ENCODE measurements at regions not wholly inside any gene's neighbourhood (a gene's known extent, or its start where the extent isn't known, plus 50 kb on each side); places are given as distances from the start of the nearest gene placed in this dataset.
"Not testable (repeated sequence)": the region's sequence is repeated elsewhere in the genome, so short reads cannot be mapped to it uniquely, and the experiment has no call there.

- H3K27ac ChIP-seq, result no peak overlapping the region
- peaks cover 8% of the 10 kb centered on the region for H3K4me1 ChIP-seq
- no peaks in the 10 kb centered on the region for H3K9me3 ChIP-seq
- H3K27me3 ChIP-seq, result no peaks in the 10 kb centered on the region
- ATAC-seq (peak; percentile 49), DNase-seq (no peak)
- TF ChIP-seq CTCF (IDR thresholded peaks at IDR 0.05), result no peak
- H3K36me3 ChIP-seq, result no peaks in the 10 kb centered on the region
- intact Hi-C loops (cut with DNase I), result no loop called here
- no peak overlapping the region for H3K4me3 ChIP-seq
Observed at GRCh38 chr5:91301106-91301846, 81.8 kb downstream of the ARRDC3 start.

- Histone ChIP-seq H3K4me1 (peaks cover 8% of the 10 kb centered on the region), H3K27ac (no peak overlapping the region), H3K27me3 (no peaks in the 10 kb centered on the region), H3K4me3 (no peak overlapping the region), H3K36me3 (no peaks in the 10 kb centered on the region), H3K9me3 (no peaks in the 10 kb centered on the region)
- DNase-seq, result no peak
- ATAC-seq, result no peak
- TF ChIP-seq CTCF (IDR thresholded peaks at IDR 0.05), result no peak
- intact Hi-C loops (cut with DNase I), result no loop called here
Observed at GRCh38 chr5:91297994-91298393, 85.1 kb downstream of the ARRDC3 start.

- peak; percentile 89 for DNase-seq
- ATAC-seq, result peak; percentile 96
- intact Hi-C loops (cut with DNase I), result no loop called here
Observed at GRCh38 chr5:91296674-91297143, 86.4 kb downstream of the ARRDC3 start.

GRCh38 chr5:91296102-91296501, 87.0 kb downstream of the ARRDC3 start:
- not testable (repeated sequence) for H3K4me3 ChIP-seq

More at GRCh38 chr5:91296674-91297143, 86.4 kb downstream of the ARRDC3 start:
- H3K27me3 ChIP-seq, result no peaks in the 10 kb centered on the region
- no peak for TF ChIP-seq CTCF (IDR thresholded peaks at IDR 0.05)
- peaks cover 8% of the 10 kb centered on the region for H3K4me1 ChIP-seq
- no peaks in the 10 kb centered on the region for H3K36me3 ChIP-seq
- H3K4me3 ChIP-seq, result no peak overlapping the region
- no peaks in the 10 kb centered on the region for H3K9me3 ChIP-seq
- H3K27ac ChIP-seq, result peak overlapping the region; percentile 66

GRCh38 chr5:91293131-91293530, 90.0 kb downstream of the ARRDC3 start:
- no peak for TF ChIP-seq CTCF (IDR thresholded peaks at IDR 0.05)
- no peaks in the 10 kb centered on the region for H3K36me3 ChIP-seq
- no peaks in the 10 kb centered on the region for H3K9me3 ChIP-seq
- no peak for ATAC-seq
- intact Hi-C loops (cut with DNase I), result no loop called here
- H3K27ac ChIP-seq, result no peak overlapping the region
- no peak overlapping the region for H3K4me3 ChIP-seq
- H3K4me1 ChIP-seq, result peaks cover 8% of the 10 kb centered on the region
- no peak for DNase-seq
- H3K27me3 ChIP-seq, result no peaks in the 10 kb centered on the region

More at GRCh38 chr5:91296102-91296501, 87.0 kb downstream of the ARRDC3 start:
- DNase-seq; H3K4me1 ChIP-seq; intact Hi-C loops (cut with DNase I); H3K9me3 ChIP-seq; H3K36me3 ChIP-seq; H3K27me3 ChIP-seq: not testable (repeated sequence)
- peak; percentile 54 for ATAC-seq
- peak overlapping the region; percentile 66 for H3K27ac ChIP-seq

GRCh38 chr5:91291628-91292569, 91.2 kb downstream of the ARRDC3 start:
- DNase-seq, result no peak
- Histone ChIP-seq H3K4me3 (no peak overlapping the region), H3K27ac (no peak overlapping the region), H3K4me1 (peaks cover 6% of the 10 kb centered on the region), H3K36me3 (no peaks in the 10 kb centered on the region), H3K9me3 (no peaks in the 10 kb centered on the region), H3K27me3 (no peaks in the 10 kb centered on the region)
- peak; percentile 25 for ATAC-seq
- no peak for TF ChIP-seq CTCF (IDR thresholded peaks at IDR 0.05)
- intact Hi-C loops (cut with DNase I), result no loop called here
